HepG2 (cell line): ENCODE measurements at regions not wholly inside any gene's neighbourhood (a gene's known extent, or its start where the extent isn't known, plus 50 kb on each side); places are given as distances from the start of the nearest gene placed in this dataset.

ENCODE experiments used
- ATAC-seq: fragments of 200-7000 bp; cut with Tn5 transposase; 3 replicates; pipeline ENCODE4 v1.9.1; 2020; ENCODE audit warnings: mild to moderate bottlenecking, moderate library complexity
- BruUV-seq: library from RNA; stranded (reverse); fragments of 400-500 nt; replicated peaks from 2 replicates; lab custom pipeline; 2021; lab: Mats Ljungman, UMichigan
- CTCF ChIA-PET: fragments of 300-600 bp; formaldehyde crosslinking; extraction: SDS; loops from one replicate; lab custom pipeline; 2021; ENCODE audit warnings: low total read pairs, inconsistent platforms, low intra/inter-chr PET ratio; lab: Yijun Ruan, JAX
- POLR2A ChIA-PET: fragments of 350-600 bp; sonication (Branson Sonifier 250); formaldehyde crosslinking; loops from one replicate; lab custom pipeline; 2020; ENCODE audit warnings: antibody characterized with exemption, inconsistent platforms; lab: Yijun Ruan, JAX
- DNase-seq: peaks from one replicate; pipeline ENCODE4 v3.0.0-alpha.2; 2015; ENCODE audit warnings: low spot score
- FAIRE-seq: peaks from 3 replicates; lab custom pipeline; 2011; peaks lifted over from hg19 to GRCh38; lab: Jason Lieb, UNC
- H2AFZ ChIP-seq: one replicate; pipeline ENCODE4 v1.6.1; 2011; ENCODE audit warnings: low read length, inconsistent platforms
- H3K27ac ChIP-seq: fragments of 300-600 bp; 3 replicates; pipeline ENCODE4 v1.8.0; 2011; ENCODE audit warnings: mixed run types, mild to moderate bottlenecking, mixed read lengths, low read length, inconsistent platforms; ENCODE audit not compliant: insufficient read depth; ENCODE audit errors: extremely low read length
- H3K27me3 ChIP-seq, 2 experiments: fragments of 200-600 bp in 1 of 2; 2 replicates in 1 of 2; 3 replicates in 1 of 2; pipeline versions ENCODE4 v1.6.0 to v1.8.0; 2011; ENCODE audit warnings: low read length in 2 of 2, mild to moderate bottlenecking in 2 of 2, moderate library complexity in 2 of 2, inconsistent platforms in 1 of 2; ENCODE audit not compliant: insufficient read depth in 2 of 2, control insufficient read depth in 1 of 2
- H3K36me3 ChIP-seq, 2 experiments: fragments of 200-600 bp in 1 of 2; replicated peaks in 1 of 2; 2 replicates in 1 of 2; 3 replicates in 1 of 2; pipeline versions ENCODE4 v1.5.1 to v1.8.0; 2011; ENCODE audit warnings: low read length in 2 of 2, inconsistent platforms in 1 of 2; ENCODE audit not compliant: insufficient read depth in 2 of 2, control insufficient read depth in 1 of 2
- H3K4me1 ChIP-seq: 2 replicates; pipeline ENCODE4 v1.5.1; 2012; ENCODE audit warnings: low read length, inconsistent platforms; ENCODE audit not compliant: insufficient read depth
- H3K4me2 ChIP-seq: 2 replicates; pipeline ENCODE4 v1.6.0; 2011; ENCODE audit warnings: low read depth, low read length, inconsistent platforms
- H3K4me3 ChIP-seq, 3 experiments: fragments of 200-600 bp in 1 of 3; sonication (generic), shearing (Covaris generic) in 1 of 3; replicated peaks in 1 of 3; 2 replicates each; pipeline ENCODE4 v1.5.1; 2011 to 2016; ENCODE audit warnings: low read length in 3 of 3, inconsistent platforms in 2 of 3, low read depth in 2 of 3, mild to moderate bottlenecking in 2 of 3, control low read depth in 1 of 3, mixed read lengths in 1 of 3; ENCODE audit not compliant: insufficient read depth in 1 of 3
- H3K79me2 ChIP-seq: one replicate; pipeline ENCODE4 v1.6.1; 2011; ENCODE audit warnings: low read length, inconsistent platforms; ENCODE audit not compliant: insufficient read depth
- H3K9ac ChIP-seq: 2 replicates; pipeline ENCODE4 v1.6.0; 2011; ENCODE audit warnings: mild to moderate bottlenecking, low read depth, low read length, inconsistent platforms; ENCODE audit not compliant: insufficient read depth
- H3K9me3 ChIP-seq: 2 replicates; pipeline ENCODE4 v1.5.1; 2012; ENCODE audit warnings: mild to moderate bottlenecking, low read length
- H4K20me1 ChIP-seq: 2 replicates; pipeline ENCODE4 v1.6.0; 2011; ENCODE audit warnings: inconsistent platforms, mild to moderate bottlenecking, low read length, moderate library complexity; ENCODE audit not compliant: insufficient read depth
- IRX3 ChIP-seq: sonication (generic); formaldehyde crosslinking; IDR thresholded peaks from 2 replicates; pipeline ENCODE4 v1.8.1; 2023; ENCODE audit warnings: mild to moderate bottlenecking, low read depth, missing genetic modification reagents, borderline replicate concordance
- MAF1 ChIP-seq: sonication (generic); formaldehyde crosslinking; IDR thresholded peaks from 2 replicates; pipeline ENCODE4 v1.5.0; 2020; ENCODE audit warnings: missing genetic modification reagents, borderline replicate concordance
- PAWR ChIP-seq: sonication (generic); formaldehyde crosslinking; IDR thresholded peaks from 2 replicates; pipeline ENCODE4 v1.4.0; 2020; ENCODE audit warnings: missing genetic modification reagents, mild to moderate bottlenecking, borderline replicate concordance
- PBX2 ChIP-seq: IDR thresholded peaks from 2 replicates; pipeline ENCODE4 v1.6.1; 2016; ENCODE audit warnings: control low read depth
- REPIN1 ChIP-seq: sonication (generic); formaldehyde crosslinking; IDR thresholded peaks from 2 replicates; pipeline ENCODE4 v1.8.0; 2022; ENCODE audit warnings: missing genetic modification reagents, low read depth, mild to moderate bottlenecking, borderline replicate concordance
- SNAI1 ChIP-seq: sonication (generic); formaldehyde crosslinking; IDR thresholded peaks from 2 replicates; pipeline ENCODE4 v1.5.0; 2020; ENCODE audit warnings: mild to moderate bottlenecking, missing genetic modification reagents, borderline replicate concordance
- ZNF326 ChIP-seq: sonication (generic); formaldehyde crosslinking; IDR thresholded peaks from 2 replicates; pipeline ENCODE4 v1.4.0; 2020; ENCODE audit warnings: missing genetic modification reagents, borderline replicate concordance
- ZNF468 ChIP-seq: sonication (generic); formaldehyde crosslinking; IDR thresholded peaks from 2 replicates; pipeline ENCODE4 v1.8.0; 2022; ENCODE audit warnings: mild to moderate bottlenecking, moderate library complexity, missing genetic modification reagents
- ZNF564 ChIP-seq: sonication (generic); formaldehyde crosslinking; IDR thresholded peaks from 2 replicates; pipeline ENCODE4 v1.8.1; 2023; ENCODE audit warnings: mild to moderate bottlenecking, missing genetic modification reagents
- ZNF75D ChIP-seq: sonication (generic); formaldehyde crosslinking; IDR thresholded peaks from 2 replicates; pipeline ENCODE4 v1.8.1; 2023; ENCODE audit warnings: missing genetic modification reagents, mild to moderate bottlenecking, borderline replicate concordance
- ZNF790 ChIP-seq: sonication (generic); formaldehyde crosslinking; IDR thresholded peaks from 2 replicates; pipeline ENCODE4 v1.8.0; 2022; ENCODE audit warnings: missing genetic modification reagents, mild to moderate bottlenecking, borderline replicate concordance
- ZUFSP ChIP-seq: sonication (generic); formaldehyde crosslinking; IDR thresholded peaks from 2 replicates; pipeline ENCODE4 v1.9.0; 2021; ENCODE audit warnings: missing genetic modification reagents, mild to moderate bottlenecking, borderline replicate concordance
- WGBS: methylation state at CpG from one replicate; pipeline ENCODE4 v1.1.6; 2017; ENCODE audit warnings: low lambda C conversion rate; 5-methylcytosine and 5-hydroxymethylcytosine counted together
- in situ Hi-C: cut with HindIII; loops from 2 replicates; pipeline ENCODE4 v1.10.0; 2017; ENCODE audit warnings: low pct_unique_long_range_greater_than_20kb; ENCODE audit not compliant: extremely low pct_ligation_motif_present
- intact Hi-C: fragments of 100-400 bp; cut with micrococcal nuclease; formaldehyde crosslinking; loops from one replicate; pipeline ENCODE4 v1.10.0; 2022; ENCODE audit not compliant: unreplicated experiment
- TF ChIP-seq, protein P1 (sequence below): IDR thresholded peaks from 2 replicates; pipeline ENCODE4 v1.6.1; 2016; ENCODE audit warnings: mild to moderate bottlenecking, missing biosample characterization, missing genetic modification reagents

- no peak for ATAC-seq
- WGBS = 39% methylated on average over 4 of the region's 4 CpGs
- H2AFZ ChIP-seq = no peak overlapping the region
- H3K4me3 ChIP-seq = no peak overlapping the region
- intact Hi-C loops (loop anchor here (5.0 kb wide), 1 partner anchor 902 kb away; no protein-coding TSS in a partner anchor), in situ Hi-C loops (no loop called here)
- no peaks in the 10 kb centered on the region for H3K36me3 ChIP-seq
- no peak for DNase-seq
- H3K4me1 ChIP-seq = no peaks in the 10 kb centered on the region
- TF ChIP-seq ZNF326 (CRISPR knock-in tag) (no peak), ZNF564 (CRISPR knock-in tag) (no peak)
- ChIA-PET CTCF (no interaction called here), POLR2A (no interaction called here)
- no peaks in the 10 kb centered on the region for H3K79me2 ChIP-seq
- H3K9ac ChIP-seq = no peak overlapping the region
- BruUV-seq = no TSS peak
- no peaks in the 10 kb centered on the region for H3K9me3 ChIP-seq
- H3K4me2 ChIP-seq = no peak overlapping the region
- H3K27ac ChIP-seq = no peak overlapping the region
- no peaks in the 10 kb centered on the region for H4K20me1 ChIP-seq
- peaks cover 0 to 8% of the 10 kb centered on the region in 2 experiments; a peak in 1 of 5 replicates for H3K27me3 ChIP-seq
- no peak for FAIRE-seq
These were observed 199.1 kb upstream of the CCDC150 start for GRCh38 chr2:196440413-196440812.

- ChIA-PET POLR2A (no interaction called here), CTCF (no interaction called here)
- ATAC-seq (no peak), DNase-seq (no peak), FAIRE-seq (no peak)
- no peak overlapping the region for H3K27ac ChIP-seq
- no peaks in the 10 kb centered on the region for H3K9me3 ChIP-seq
- H3K4me2 ChIP-seq = no peak overlapping the region
- H4K20me1 ChIP-seq = no peaks in the 10 kb centered on the region
- no peaks in the 10 kb centered on the region for H3K36me3 ChIP-seq
- no peak overlapping the region for H3K9ac ChIP-seq
- BruUV-seq = no TSS peak
- no peaks in the 10 kb centered on the region for H3K4me1 ChIP-seq
- WGBS = 3% methylated on average over 2 of the region's 2 CpGs
- H2AFZ ChIP-seq = no peak overlapping the region
- TF ChIP-seq PAWR (CRISPR knock-in tag) = no peak
- no peak for TF ChIP-seq PBX2 (CRISPR knock-in tag)
- TF ChIP-seq ZNF75D = no peak
- TF ChIP-seq IRX3 (CRISPR knock-in tag) = no peak
- TF ChIP-seq MAF1 = no peak
- TF ChIP-seq, protein P1, sequence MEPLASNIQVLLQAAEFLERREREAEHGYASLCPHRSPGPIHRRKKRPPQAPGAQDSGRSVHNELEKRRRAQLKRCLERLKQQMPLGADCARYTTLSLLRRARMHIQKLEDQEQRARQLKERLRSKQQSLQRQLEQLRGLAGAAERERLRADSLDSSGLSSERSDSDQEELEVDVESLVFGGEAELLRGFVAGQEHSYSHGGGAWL (CRISPR knock-in tag) = no peak
- no peak for TF ChIP-seq ZNF468 (CRISPR knock-in tag)
- TF ChIP-seq REPIN1 (CRISPR knock-in tag) = no peak
- no peak for TF ChIP-seq SNAI1 (CRISPR knock-in tag)
- TF ChIP-seq ZUFSP (CRISPR knock-in tag) = no peak
- no peak for TF ChIP-seq ZNF790 (CRISPR knock-in tag)
- H3K27me3 ChIP-seq = peaks cover 0 to 8% of the 10 kb centered on the region in 2 experiments; a peak in 1 of 5 replicates
- in situ Hi-C loops (no loop called here), intact Hi-C loops (loop anchor here (5.0 kb wide), 1 partner anchor 901 kb away; no protein-coding TSS in a partner anchor)
- no peaks in the 10 kb centered on the region for H3K79me2 ChIP-seq
- no peak overlapping the region for H3K4me3 ChIP-seq
These were observed 198.0 kb upstream of the CCDC150 start for GRCh38 chr2:196441527-196441926.
